ENCODE measurements at regions not wholly inside any gene's neighbourhood (a gene's known extent, or its start where the extent isn't known, plus 50 kb on each side); places are given as distances from the start of the nearest gene placed in this dataset.

- no peaks in the 10 kb centered on the region for H3K4me1 ChIP-seq
- 31 to 44% methylated on average over 5 of the region's 5 CpGs for WGBS, 2 donors
Measured at GRCh38 chr2:19505199-19506136, 147.0 kb upstream of the OSR1 start.

GRCh38 chr2:19504400-19505198, 146.2 kb upstream of the OSR1 start:
- ATAC-seq (ENCODE audit: low FRiP score in 2 of 2) (no peak), DNase-seq (no peak)
- Histone ChIP-seq H3K4me1 (no peaks in the 10 kb centered on the region), H3K9me3 (no peaks in the 10 kb centered on the region), H3K4me3 (no peak overlapping the region), H3K27me3 (no peaks in the 10 kb centered on the region), H3K36me3 (no peaks in the 10 kb centered on the region), H3K27ac (no peak overlapping the region)
- WGBS, 2 donors: 24 to 38% methylated on average over 5 of the region's 5 CpGs
- no peak for TF ChIP-seq EP300 (IDR thresholded peaks at IDR 0.05)
- TF ChIP-seq CTCF (IDR thresholded peaks at IDR 0.05): no peak
- no peak for TF ChIP-seq POLR2A (IDR thresholded peaks at IDR 0.05)
- no peak for TF ChIP-seq POLR2AphosphoS5 (IDR thresholded peaks at IDR 0.05)

More at GRCh38 chr2:19505199-19506136, 147.0 kb upstream of the OSR1 start:
- Histone ChIP-seq H3K27me3 (no peaks in the 10 kb centered on the region), H3K36me3 (no peaks in the 10 kb centered on the region), H3K27ac (no peak overlapping the region), H3K9me3 (no peaks in the 10 kb centered on the region), H3K4me3 (no peak overlapping the region)
- no peak for TF ChIP-seq CTCF (IDR thresholded peaks at IDR 0.05)
- TF ChIP-seq EP300 (IDR thresholded peaks at IDR 0.05): no peak
- TF ChIP-seq POLR2AphosphoS5 (IDR thresholded peaks at IDR 0.05): no peak
- no peak for TF ChIP-seq POLR2A (IDR thresholded peaks at IDR 0.05)
- DNase-seq: no peak
- ATAC-seq (ENCODE audit: low FRiP score in 2 of 2): no peak

- no peaks in the 10 kb centered on the region for H3K9me3 ChIP-seq
- TF ChIP-seq EP300 (IDR thresholded peaks at IDR 0.05) (no peak), POLR2AphosphoS5 (IDR thresholded peaks at IDR 0.05) (no peak)
- H3K4me1 ChIP-seq: no peaks in the 10 kb centered on the region
- H3K36me3 ChIP-seq: no peaks in the 10 kb centered on the region
- WGBS, 2 donors: 81 to 85% methylated on average over 3 of the region's 3 CpGs
- no peaks in the 10 kb centered on the region for H3K27me3 ChIP-seq
- ATAC-seq (ENCODE audit: low FRiP score in 2 of 2): no peak
- H3K27ac ChIP-seq: no peak overlapping the region
- H3K4me3 ChIP-seq: no peak overlapping the region
- no peak for DNase-seq
Measured at GRCh38 chr2:19503915-19504314, 145.5 kb upstream of the OSR1 start.

- no peak for ATAC-seq (ENCODE audit: low FRiP score in 2 of 2)
- TF ChIP-seq POLR2AphosphoS5 (IDR thresholded peaks at IDR 0.05): no peak
- TF ChIP-seq CTCF (IDR thresholded peaks at IDR 0.05): no peak
- no peak for TF ChIP-seq EP300 (IDR thresholded peaks at IDR 0.05)
- no peak for TF ChIP-seq POLR2A (IDR thresholded peaks at IDR 0.05)
- no peaks in the 10 kb centered on the region for H3K4me1 ChIP-seq
Measured at GRCh38 chr2:19503406-19503805, 145.0 kb upstream of the OSR1 start.

GRCh38 chr2:19500126-19500525, 141.7 kb upstream of the OSR1 start:
- Histone ChIP-seq H3K36me3 (no peaks in the 10 kb centered on the region), H3K9me3 (no peaks in the 10 kb centered on the region), H3K27me3 (no peaks in the 10 kb centered on the region), H3K4me1 (no peaks in the 10 kb centered on the region), H3K27ac (no peak overlapping the region), H3K4me3 (no peak overlapping the region)
- TF ChIP-seq POLR2AphosphoS5 (IDR thresholded peaks at IDR 0.05): no peak
- no peak for TF ChIP-seq POLR2A (IDR thresholded peaks at IDR 0.05)
- no peak for TF ChIP-seq EP300 (IDR thresholded peaks at IDR 0.05)
- no peak for TF ChIP-seq CTCF (IDR thresholded peaks at IDR 0.05)
- ATAC-seq (ENCODE audit: low FRiP score in 2 of 2) (no peak), DNase-seq (no peak)

More at GRCh38 chr2:19503406-19503805, 145.0 kb upstream of the OSR1 start:
- H3K9me3 ChIP-seq: no peaks in the 10 kb centered on the region
- DNase-seq: no peak
- WGBS, 2 donors: 76 to 87% methylated on average over 4 of the region's 4 CpGs
- H3K4me3 ChIP-seq: no peak overlapping the region
- H3K27me3 ChIP-seq: no peaks in the 10 kb centered on the region
- H3K36me3 ChIP-seq: no peaks in the 10 kb centered on the region
- no peak overlapping the region for H3K27ac ChIP-seq

All from upper lobe of left lung (tissue), 6 donors.